RCC 7860 (cell line): ENCODE measurements at regions not wholly inside any gene's neighbourhood (a gene's known extent, or its start where the extent isn't known, plus 50 kb on each side); places are given as distances from the start of the nearest gene placed in this dataset.
"Not testable (repeated sequence)": the region's sequence is repeated elsewhere in the genome, so short reads cannot be mapped to it uniquely, and the experiment has no call there.

Source experiments
- DNase-seq: peaks from one replicate; pipeline ENCODE4 v3.0.0-alpha.2; 2015; ENCODE audit warnings: low spot score
- FAIRE-seq: peaks from 2 replicates; lab custom pipeline; 2012; peaks lifted over from hg19 to GRCh38; lab: Jason Lieb, UNC

DNA sequence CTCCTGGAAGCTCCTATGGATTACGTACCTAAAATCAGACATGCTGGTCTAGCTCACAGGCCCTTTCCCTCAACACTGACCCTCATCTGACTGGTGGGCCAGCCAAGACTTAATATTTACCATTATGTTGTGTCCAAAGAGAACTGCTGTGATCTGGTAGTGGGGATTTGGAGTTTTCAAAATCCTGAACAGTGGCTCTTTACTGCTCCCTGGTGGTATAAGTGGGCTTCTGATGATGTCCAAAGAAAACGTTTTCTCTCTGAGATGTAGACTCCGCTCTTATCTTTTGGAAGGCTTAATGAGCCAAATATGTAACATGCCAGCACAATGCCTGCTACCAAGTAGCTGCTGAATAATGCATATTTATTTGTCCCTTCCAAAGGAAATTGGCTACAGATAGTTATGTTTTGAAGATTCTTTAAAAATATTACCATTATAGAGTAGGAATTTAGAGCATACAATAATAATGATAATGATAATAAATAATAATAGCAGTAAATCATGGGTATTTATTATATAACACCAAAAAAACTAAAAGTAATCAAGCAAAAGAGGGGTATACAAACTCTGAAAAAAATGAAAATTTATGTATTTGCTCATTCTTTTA lies 406.6 kb upstream of the TNC start:
- FAIRE-seq: peak; percentile 65
- DNase-seq: peak; percentile 46

DNA sequence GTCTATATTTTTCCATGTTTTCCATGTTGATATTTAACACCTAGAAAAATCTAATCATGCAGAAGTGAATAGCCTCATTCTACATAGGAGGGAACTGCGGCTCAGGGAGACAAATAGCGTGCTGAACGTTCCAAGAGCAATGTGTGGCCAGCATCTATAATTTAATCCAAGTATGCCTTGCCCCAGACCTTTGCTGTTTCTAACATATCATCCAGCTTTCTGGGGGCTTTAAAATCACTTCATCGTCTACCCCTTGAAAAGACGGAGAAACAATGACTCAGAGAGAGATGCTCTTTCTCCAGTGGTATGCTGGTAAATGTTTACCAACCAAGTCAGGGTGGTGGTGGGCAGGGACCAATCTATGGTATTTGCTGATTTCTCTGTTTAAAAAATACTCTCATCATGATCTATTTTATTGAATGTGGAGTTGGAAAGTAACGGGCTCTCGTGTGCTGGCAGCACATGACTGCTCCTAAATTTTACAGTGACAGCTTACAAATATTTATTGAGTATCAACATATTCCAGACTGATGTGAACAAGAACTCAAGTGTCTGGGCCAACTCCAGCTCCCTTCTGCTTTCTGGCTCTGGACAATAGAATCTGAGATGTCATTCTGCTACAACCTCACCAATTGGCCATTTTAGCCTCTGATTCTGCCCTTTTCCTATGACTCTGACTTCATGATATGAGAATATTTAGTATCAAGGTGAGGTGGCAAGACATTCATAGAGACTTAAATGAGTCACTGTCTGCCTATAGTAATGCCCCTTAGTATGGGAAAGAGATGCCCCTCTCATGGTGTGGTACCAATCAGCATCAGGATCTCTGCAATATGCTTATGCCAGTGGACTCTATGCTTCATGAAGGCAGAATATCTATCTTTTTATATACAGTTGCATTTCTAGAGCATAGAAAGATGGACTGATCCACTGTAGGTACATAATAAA lies 407.4 kb upstream of the TNC start:
- no peak for DNase-seq
- FAIRE-seq: no peak

DNA sequence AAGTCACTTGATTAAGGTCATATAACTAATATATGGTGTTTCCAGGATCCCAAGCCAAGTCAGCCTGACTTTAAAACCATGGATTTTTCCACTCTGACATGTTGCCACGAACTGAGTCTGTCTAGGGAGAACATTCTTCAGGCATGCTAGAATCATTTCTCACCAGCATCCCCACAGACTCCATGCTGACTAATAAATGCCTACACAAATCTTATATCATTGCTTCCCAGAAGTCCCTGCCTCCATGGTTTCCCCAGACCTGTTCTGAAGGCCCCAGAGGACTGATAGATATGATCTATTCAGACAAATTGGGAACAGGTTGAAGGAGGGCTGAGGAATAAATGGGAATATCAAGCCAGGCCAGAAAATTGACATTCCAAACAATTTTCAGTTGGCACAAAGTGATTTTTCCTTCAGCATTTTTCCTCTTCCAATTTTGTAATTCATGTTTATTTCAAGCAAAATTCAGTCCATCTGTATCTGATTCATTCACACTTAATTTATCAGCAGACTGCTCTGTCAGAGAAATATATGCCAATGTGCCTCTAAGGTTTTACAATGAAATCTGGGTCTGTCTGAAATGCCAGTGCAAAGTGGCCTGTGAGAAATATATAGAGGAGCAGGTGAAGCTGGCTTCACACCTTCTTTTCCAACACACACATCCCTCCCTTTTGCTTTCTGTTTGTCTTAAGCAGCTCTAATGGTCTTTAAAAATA lies 413.6 kb upstream of the TNC start:
- DNase-seq (no peak), FAIRE-seq (no peak)

DNA sequence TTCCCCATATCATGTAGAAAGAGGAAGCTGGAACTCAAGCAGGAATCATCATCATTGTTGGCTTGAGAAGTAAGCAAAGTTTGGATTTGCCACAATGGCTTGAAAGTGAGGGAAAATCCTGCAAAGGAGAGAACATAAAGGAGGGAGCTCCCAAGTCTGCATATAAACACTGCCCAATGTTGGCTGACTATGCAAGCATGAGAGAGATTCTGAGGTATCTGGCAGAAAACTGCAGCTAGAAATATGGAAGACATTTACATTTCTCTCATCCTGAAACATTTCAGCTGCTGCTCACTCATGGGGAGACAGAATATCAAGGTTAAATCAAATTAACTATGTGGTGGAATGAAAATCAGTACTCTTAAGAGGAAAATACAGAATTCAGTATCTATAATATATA lies 415.6 kb upstream of the TNC start:
- FAIRE-seq: no peak

GRCh38 chr9:115540091-115540490 lies 422.1 kb upstream of the TNC start:
- FAIRE-seq (no peak), DNase-seq (no peak)

More for the DNA sequence above, 415.6 kb upstream of the TNC start:
- no peak for DNase-seq

DNA sequence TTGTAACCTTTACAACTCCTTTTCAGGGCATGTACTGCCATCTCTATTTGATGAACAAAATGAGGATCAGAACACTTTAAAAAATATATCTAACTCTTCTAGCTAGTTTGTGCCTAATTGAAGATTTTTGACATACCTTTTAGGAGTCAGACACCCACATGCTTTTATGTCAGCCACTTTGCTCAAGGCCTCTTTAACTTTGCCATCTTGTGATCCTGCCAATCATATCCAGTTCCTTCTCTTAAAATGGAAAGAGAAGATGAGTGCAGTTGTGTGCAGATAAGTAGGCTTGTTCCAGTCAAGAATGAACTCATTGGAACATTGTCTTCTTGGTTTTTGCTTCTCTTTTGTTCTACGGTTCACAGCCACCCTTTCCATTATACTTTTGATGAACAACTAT lies 425.6 kb upstream of the TNC start:
- DNase-seq: no peak
- no peak for FAIRE-seq

DNA sequence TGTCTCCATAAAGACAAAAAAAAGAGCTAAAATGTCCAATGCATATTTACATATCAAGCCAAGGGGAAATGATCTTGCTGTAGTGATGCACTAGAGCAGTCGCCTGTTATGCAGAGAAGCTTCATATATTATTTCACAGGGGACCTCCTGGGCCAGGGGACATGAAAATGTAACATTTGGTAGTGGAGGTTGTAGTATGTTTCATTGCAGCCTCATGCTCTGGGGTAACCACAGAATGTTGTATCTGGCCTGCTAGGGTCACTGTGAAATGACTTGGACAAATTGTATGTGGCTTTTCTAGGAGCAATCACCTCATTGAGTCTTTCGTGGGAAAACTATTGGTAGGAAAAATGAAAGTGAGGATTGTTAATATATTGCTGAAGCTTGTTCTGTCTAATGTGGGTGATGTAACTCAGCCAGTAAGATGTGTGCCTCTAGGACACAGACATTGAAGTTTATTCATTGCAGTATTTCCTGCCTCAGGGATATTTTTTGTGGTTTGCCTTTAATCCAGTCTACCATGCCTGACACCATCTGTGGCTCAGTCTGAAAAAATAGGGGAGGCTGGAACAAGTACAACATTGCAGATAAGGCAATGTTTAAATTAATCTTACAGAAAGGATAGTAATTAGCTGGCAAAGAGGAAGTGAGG lies 430.8 kb upstream of the TNC start:
- DNase-seq (no peak), FAIRE-seq (peak; percentile 20)

DNA sequence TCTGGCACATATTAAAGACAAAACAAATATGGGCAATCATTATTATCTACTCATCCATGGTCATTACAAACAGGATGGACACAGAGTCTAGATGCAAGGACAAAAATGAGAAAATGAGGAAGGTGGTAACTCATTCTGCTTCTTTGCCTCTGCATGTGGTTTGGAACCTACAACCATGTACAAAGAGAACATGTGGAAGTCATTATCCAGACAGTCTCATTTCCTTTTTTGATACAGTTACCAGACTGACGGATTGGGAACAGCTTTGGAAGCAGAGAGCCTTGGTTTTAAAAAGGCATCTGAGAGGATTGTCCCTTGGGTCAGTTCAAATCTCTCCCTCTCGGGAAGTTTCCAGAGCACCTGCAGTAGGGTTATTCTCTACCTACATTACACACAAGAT lies 433.4 kb upstream of the TNC start:
- DNase-seq: no peak
- no peak for FAIRE-seq

DNA sequence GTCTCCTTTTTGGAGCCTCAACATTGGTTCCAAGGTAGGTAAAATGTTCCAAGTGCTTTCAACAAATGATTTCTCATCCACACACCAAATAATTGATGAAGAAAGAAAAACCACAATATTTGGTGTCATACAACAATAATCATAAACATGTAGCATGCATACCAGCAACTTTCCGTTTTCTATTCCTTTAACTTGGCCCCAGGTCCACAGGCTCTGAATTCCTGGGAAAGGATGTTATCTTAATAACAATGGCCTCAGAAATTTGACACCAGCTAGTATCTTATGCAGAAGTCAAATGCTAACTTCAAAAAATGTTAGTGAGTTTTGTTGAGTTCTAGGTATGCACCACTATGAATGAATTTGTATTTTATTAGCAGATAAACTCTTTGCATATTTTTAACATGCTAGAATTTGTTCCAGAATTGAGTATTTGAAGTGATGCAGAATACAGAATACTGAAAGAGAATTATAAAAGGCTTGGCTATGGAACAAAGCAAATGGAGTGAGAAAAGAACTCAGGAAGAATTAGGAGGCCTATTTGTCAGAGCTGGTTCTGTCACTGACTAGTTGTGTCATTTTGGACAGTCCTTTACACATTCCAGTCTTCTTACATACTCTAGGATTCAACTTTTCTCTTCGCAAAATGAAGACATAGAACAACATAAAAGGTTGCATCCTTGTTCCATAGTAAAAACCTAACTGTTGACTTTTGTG lies 435.3 kb upstream of the TNC start:
- FAIRE-seq (no peak), DNase-seq (no peak)

DNA sequence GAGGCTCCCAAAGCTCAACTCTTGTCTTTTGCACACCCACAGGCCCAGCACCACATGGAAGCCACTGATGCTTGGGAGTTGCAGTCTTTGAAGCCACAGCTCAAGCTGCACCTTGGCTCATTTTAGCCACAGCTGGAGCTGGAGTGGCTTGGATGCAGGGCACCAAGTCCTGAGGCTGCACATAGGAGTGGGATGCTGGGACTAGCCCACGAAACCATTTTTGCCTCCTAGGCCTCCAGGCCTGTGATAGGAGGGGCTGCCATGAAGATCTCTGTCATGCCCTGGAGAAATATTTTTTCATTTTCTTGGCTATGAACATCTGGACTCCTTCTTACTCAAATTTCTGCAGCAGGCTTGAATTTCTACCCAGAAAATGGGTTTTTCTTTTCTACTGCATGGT lies 438.5 kb upstream of the TNC start:
- no peak for FAIRE-seq
- DNase-seq: no peak

- DNase-seq: no peak
- FAIRE-seq: no peak
Observed at GRCh38 chr9:115575147-115575546, 457.2 kb upstream of the TNC start.

DNA sequence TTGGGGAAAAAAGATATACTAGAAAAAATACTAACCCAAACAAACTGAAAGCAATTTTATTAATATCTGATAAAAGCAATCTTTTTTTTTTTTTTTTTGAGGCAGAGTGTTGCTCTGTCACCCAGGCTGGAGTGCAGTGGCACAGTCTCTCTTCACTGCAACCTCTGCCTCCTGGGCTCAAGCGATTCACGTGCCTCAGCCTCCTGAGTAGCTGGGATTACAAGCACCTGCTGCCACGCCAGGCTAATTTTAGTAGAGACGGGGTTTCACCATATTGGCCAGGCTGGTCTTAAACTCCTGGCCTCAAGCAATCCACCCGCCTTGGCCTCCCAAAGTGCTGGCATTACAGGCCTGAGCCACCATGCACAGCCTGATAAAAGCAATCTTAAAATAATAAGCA lies 467.5 kb upstream of the TNC start:
- DNase-seq, FAIRE-seq: not testable (repeated sequence)

DNA sequence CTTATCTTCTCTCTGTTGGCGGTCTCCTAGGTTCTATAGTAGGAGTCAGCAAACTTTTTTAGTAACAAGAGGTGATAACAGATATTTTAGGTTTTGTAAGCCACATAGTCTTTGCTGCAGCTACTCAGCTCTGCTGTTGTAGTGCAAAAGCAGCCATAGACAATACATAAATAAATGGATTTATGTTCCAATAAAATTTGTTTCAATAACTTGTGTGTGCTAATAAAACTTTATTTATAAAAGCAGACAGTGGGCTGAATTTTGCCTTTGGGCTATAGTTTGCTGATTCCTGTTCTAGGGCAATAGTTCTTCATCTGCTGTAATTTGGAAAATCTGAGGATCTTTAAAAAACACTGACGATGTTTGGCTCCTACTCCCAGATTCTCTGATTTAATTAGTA lies 469.4 kb upstream of the TNC start:
- FAIRE-seq (no peak), DNase-seq (no peak)

- DNase-seq (peak; percentile 88), FAIRE-seq (peak; percentile 91)
Observed at GRCh38 chr9:115590011-115590410, 472.1 kb upstream of the TNC start.

DNA sequence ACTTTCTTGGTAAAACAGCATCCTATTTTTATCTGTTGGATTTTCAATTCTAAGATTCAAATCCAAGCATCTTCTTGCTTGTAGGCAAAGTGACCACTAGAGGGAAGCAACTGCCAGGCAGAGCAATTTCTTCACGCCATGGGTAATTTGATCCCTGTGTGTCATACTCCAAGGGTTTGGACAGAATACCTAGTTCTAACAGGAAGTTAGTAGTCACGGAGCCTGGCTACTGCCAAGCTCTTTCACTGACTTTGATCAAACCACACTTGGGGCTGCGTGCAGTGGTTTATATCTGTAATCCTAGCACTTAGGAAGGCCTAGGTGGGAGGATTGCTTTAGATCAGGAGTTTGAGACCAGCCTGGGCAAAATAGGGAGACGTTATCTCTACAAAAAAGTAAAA lies 473.6 kb upstream of the TNC start:
- peak; percentile 98 for DNase-seq
- FAIRE-seq: peak; percentile 98

DNA sequence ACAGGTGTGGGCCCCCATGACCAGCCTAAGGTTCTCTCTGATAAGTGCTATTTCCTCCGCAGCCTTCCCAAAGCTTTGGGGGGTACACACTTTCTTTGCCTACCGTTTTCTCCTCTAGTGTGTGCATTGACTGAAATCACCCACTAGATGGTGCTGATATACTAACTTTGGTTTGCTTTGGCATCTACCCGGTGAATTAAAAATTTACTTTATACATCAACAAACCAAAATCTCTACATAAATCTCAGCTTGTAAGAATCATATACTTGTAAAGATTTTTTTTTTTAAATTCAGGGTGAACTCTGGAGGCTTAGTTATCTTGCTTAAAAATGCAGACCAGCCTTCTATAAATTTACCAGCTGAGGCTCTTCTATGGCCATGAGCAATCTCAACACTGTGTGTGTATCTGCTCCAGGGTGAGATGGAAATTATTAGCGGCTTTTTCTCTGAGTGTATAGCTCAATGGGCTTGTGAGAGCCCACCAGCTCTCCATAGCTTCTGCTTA lies 475.7 kb upstream of the TNC start:
- FAIRE-seq (peak; percentile 73), DNase-seq (peak; percentile 66)

GRCh38 chr9:115594557-115594956 lies 476.6 kb upstream of the TNC start:
- FAIRE-seq: no peak
- DNase-seq: no peak

DNA sequence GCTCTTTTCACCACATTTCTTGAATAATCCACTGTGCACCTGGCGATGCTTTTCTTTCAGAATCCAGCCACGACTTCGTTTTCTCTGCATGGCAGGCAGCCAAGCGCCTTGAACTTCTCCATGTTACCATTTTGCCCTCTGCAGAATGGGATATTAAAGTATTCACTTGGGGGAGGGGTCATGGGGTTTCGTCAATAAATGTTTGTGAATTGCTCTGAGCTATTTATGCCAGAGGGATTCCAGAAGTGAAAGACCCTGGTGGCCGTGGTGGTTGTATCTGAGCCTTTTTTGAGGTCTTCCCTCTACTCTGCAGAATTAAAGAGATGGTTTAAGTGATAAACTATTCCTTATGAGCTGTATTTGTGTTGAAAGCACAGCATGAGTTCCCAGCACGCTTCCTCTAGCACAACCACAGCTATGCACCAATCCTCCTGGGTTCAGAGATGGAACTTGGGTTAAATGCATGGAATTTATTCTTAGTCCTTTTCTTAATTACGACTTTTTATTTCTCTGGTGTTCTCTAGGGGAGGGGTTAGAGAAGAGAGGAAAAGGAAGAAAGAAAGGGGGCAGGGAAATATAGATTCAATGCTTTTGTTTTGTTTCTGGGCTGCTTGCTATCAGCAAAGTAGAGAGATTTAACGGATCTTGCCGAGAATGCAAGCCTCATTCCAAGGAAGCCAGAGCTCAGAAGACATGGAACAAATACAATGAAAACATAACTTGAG lies 478.2 kb upstream of the TNC start:
- DNase-seq (no peak), FAIRE-seq (no peak)

DNA sequence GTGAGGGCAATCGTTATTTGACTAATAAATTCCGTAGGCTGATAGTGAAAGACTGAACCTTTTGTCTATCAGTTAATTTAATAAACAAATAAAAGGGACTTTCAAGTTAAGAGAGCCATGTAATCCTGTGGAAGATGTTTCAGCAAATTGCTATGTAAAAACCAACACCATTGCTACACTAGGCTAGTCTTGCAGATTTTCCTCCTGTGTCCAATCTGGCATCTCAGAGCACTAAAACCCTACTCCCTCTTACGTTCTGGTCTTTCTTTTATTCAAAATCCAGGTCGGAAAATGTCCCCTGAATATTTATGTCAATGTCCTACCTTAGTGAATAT lies 478.8 kb upstream of the TNC start:
- DNase-seq (no peak), FAIRE-seq (no peak)
